ENCODE measurements at regions not wholly inside any gene's neighbourhood (a gene's known extent, or its start where the extent isn't known, plus 50 kb on each side); places are given as distances from the start of the nearest gene placed in this dataset.

DNA sequence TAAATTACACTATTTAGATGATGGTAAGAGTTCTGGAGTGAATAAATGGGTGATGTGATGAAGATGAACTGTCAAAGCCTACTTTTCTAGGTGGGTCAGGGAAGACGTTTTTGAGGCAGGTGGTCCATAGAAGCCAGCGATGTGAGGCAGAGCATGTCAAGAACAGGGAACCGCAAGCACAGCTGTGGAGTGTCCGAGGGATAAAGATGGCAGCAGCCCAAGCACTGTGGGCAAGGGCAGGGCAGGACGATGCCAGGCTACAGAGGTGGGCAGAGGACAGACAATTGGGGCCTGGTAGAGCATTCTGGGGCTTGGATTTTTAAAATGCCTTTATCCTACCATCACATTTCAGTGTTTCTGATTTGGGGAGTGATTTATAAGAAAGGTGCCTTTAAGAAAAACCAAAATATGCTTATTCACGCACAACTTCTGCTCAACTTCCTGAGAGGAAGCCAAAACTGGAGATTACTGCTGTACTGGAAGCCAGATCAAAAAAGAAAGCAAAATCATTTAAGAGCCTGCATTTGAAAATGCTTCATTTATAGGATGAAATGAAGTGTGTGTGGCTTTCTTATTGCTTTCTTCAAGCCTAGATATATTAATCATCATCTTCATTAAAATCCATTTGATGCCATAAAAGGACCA lies 119.0 kb upstream of the WDR17 start:
- no peak overlapping the region for H3K4me3 ChIP-seq (ENCODE audit: low read length in 2 of 2)
- no peak overlapping the region for H3K9ac ChIP-seq (ENCODE audit: low read depth in 1 of 2, low read length in 2 of 2)
- no peaks in the 10 kb centered on the region for H3K4me1 ChIP-seq (ENCODE audit: control insufficient read depth in 2 of 2, insufficient read depth in 2 of 2, low read length in 2 of 2)
- no peak overlapping the region for H3K27ac ChIP-seq (ENCODE audit: low read depth in 2 of 2, low read length in 2 of 2)
- no peaks in the 10 kb centered on the region for H3K9me3 ChIP-seq (ENCODE audit: control insufficient read depth in 2 of 2, low read length in 2 of 2)
- H3K27me3 ChIP-seq (ENCODE audit: control insufficient read depth in 2 of 2, insufficient read depth in 2 of 2, low read length in 2 of 2), result no peaks in the 10 kb centered on the region
- H3K36me3 ChIP-seq (ENCODE audit: control insufficient read depth in 2 of 2, insufficient read depth in 2 of 2, low read length in 2 of 2), result no peaks in the 10 kb centered on the region

DNA sequence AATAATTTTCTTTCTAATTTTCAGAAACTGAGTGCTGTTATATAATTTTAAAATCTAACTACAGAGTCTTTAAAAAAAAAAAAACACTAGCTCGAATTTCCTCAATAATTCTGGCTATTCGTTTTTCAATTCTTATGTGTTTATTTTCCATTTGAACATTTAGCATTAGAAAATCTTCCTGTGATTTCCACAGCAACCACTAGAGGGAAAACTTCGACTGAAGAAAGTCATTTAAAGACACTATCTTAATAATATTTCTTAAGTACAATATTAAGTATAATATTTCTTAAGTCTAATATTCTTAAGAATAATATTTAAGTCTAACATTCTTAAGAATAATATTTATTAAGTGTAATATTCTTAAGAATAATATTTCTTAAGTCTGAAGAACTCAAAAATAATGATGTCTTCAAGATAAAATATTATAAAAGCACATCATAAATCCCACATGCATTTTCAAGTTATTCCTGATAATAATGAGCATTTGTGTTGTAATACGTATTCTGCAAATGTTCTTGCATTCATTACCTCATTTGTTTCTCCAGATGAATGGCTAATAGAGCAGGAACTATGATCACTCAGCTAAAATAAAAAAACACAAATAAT lies 118.4 kb upstream of the WDR17 start:
- H3K36me3 ChIP-seq (ENCODE audit: control insufficient read depth in 2 of 2, insufficient read depth in 2 of 2, low read length in 2 of 2), result no peaks in the 10 kb centered on the region
- no peaks in the 10 kb centered on the region for H3K4me1 ChIP-seq (ENCODE audit: control insufficient read depth in 2 of 2, insufficient read depth in 2 of 2, low read length in 2 of 2)
- no peak overlapping the region for H3K9ac ChIP-seq (ENCODE audit: low read depth in 1 of 2, low read length in 2 of 2)
- no peaks in the 10 kb centered on the region for H3K27me3 ChIP-seq (ENCODE audit: control insufficient read depth in 2 of 2, insufficient read depth in 2 of 2, low read length in 2 of 2)
- H3K4me3 ChIP-seq (ENCODE audit: low read length in 2 of 2), result no peak overlapping the region
- no peak overlapping the region for H3K27ac ChIP-seq (ENCODE audit: low read depth in 2 of 2, low read length in 2 of 2)
- H3K9me3 ChIP-seq (ENCODE audit: control insufficient read depth in 2 of 2, low read length in 2 of 2), result no peaks in the 10 kb centered on the region

DNA sequence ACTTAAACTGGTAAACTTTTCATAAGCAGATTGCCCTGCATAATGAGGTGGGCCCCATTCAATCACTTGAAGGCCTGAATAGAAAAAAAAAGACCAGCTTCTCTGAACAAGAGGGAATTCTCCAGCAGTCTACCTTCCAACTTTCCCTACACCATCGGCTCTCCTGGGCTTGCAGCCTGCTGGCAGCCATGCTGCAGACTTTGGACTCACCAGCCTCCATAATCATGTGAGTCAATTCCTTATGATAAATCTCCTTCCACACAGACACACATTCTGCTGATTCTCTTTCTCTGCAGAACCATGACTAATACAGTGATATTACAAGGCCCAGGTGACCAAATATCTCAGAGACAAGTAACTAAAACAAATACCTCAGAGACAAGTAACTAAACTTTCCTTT lies 113.8 kb upstream of the WDR17 start:
- no peaks in the 10 kb centered on the region for H3K27me3 ChIP-seq (ENCODE audit: control insufficient read depth in 2 of 2, insufficient read depth in 2 of 2, low read length in 2 of 2)
- no peaks in the 10 kb centered on the region for H3K36me3 ChIP-seq (ENCODE audit: control insufficient read depth in 2 of 2, insufficient read depth in 2 of 2, low read length in 2 of 2)
- H3K4me3 ChIP-seq (ENCODE audit: low read length in 2 of 2), result no peak overlapping the region
- no peaks in the 10 kb centered on the region for H3K4me1 ChIP-seq (ENCODE audit: control insufficient read depth in 2 of 2, insufficient read depth in 2 of 2, low read length in 2 of 2)
- H3K27ac ChIP-seq (ENCODE audit: low read depth in 2 of 2, low read length in 2 of 2), result no peak overlapping the region
- H3K9ac ChIP-seq (ENCODE audit: low read depth in 1 of 2, low read length in 2 of 2), result no peak overlapping the region
- no peaks in the 10 kb centered on the region for H3K9me3 ChIP-seq (ENCODE audit: control insufficient read depth in 2 of 2, low read length in 2 of 2)

DNA sequence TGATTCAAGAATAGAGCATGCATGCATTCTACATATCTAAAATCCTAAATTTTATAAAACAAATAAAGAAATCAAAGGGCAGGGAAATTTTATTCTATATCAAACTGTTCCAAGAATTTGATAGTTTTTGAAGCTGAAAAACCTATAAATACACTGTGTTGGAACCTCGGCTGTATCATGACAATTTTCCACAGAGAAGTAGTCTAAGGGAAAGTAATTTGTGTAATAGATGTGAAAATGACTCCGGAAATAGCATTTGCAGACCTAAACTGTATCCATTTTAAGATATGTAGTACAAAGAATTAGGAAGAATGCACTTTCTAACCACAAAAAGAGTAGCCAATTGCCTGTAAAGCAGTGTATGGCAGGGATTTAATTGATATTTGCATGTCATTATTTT lies 112.5 kb upstream of the WDR17 start:
- Histone ChIP-seq H3K4me1 (ENCODE audit: control insufficient read depth in 2 of 2, insufficient read depth in 2 of 2, low read length in 2 of 2) (no peaks in the 10 kb centered on the region), H3K27ac (ENCODE audit: low read depth in 2 of 2, low read length in 2 of 2) (no peak overlapping the region), H3K4me3 (ENCODE audit: low read length in 2 of 2) (no peak overlapping the region), H3K27me3 (ENCODE audit: control insufficient read depth in 2 of 2, insufficient read depth in 2 of 2, low read length in 2 of 2) (no peaks in the 10 kb centered on the region), H3K9ac (ENCODE audit: low read depth in 1 of 2, low read length in 2 of 2) (no peak overlapping the region), H3K36me3 (ENCODE audit: control insufficient read depth in 2 of 2, insufficient read depth in 2 of 2, low read length in 2 of 2) (no peaks in the 10 kb centered on the region), H3K9me3 (ENCODE audit: control insufficient read depth in 2 of 2, low read length in 2 of 2) (no peaks in the 10 kb centered on the region)

DNA sequence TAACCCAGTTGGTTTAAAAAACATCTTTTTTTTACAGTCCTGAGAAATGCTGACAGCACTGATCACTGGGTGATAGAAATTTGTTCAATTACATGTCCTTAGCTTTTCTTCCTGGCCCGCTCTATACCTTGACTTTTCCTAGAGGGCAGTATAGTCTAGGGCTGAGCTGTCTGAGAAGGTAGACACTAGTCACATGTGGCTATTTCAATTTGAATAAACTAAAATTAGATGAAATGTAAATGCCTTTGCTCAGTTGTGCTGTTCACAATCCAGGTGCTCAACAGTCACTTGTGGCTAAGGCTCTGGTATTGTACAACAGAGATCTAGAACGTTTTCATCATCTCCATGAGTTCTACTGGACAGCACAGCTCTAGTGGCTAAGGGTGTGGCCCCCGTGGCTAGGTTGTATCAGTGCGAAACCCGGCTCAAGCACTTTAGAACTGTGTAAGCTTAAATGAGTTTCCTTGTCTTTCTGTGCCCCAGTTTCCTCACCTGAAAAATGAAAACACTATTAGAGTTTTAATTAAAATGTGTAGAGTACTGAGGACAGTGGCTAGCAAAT lies 111.6 kb upstream of the WDR17 start:
- H3K4me3 ChIP-seq (ENCODE audit: low read length in 2 of 2), result no peak overlapping the region
- no peaks in the 10 kb centered on the region for H3K9me3 ChIP-seq (ENCODE audit: control insufficient read depth in 2 of 2, low read length in 2 of 2)

GRCh38 chr4:175954685-175955084 lies 111.0 kb upstream of the WDR17 start:
- no peaks in the 10 kb centered on the region for H3K4me1 ChIP-seq (ENCODE audit: control insufficient read depth in 2 of 2, insufficient read depth in 2 of 2, low read length in 2 of 2)
- H3K4me3 ChIP-seq (ENCODE audit: low read length in 2 of 2), result no peak overlapping the region
- no peak overlapping the region for H3K27ac ChIP-seq (ENCODE audit: low read depth in 2 of 2, low read length in 2 of 2)
- H3K27me3 ChIP-seq (ENCODE audit: control insufficient read depth in 2 of 2, insufficient read depth in 2 of 2, low read length in 2 of 2), result no peaks in the 10 kb centered on the region
- no peaks in the 10 kb centered on the region for H3K36me3 ChIP-seq (ENCODE audit: control insufficient read depth in 2 of 2, insufficient read depth in 2 of 2, low read length in 2 of 2)
- no peak overlapping the region for H3K9ac ChIP-seq (ENCODE audit: low read depth in 1 of 2, low read length in 2 of 2)
- H3K9me3 ChIP-seq (ENCODE audit: control insufficient read depth in 2 of 2, low read length in 2 of 2), result no peaks in the 10 kb centered on the region

More for the DNA sequence above, 111.6 kb upstream of the WDR17 start:
- Histone ChIP-seq H3K36me3 (ENCODE audit: control insufficient read depth in 2 of 2, insufficient read depth in 2 of 2, low read length in 2 of 2) (no peaks in the 10 kb centered on the region), H3K27me3 (ENCODE audit: control insufficient read depth in 2 of 2, insufficient read depth in 2 of 2, low read length in 2 of 2) (no peaks in the 10 kb centered on the region), H3K4me1 (ENCODE audit: control insufficient read depth in 2 of 2, insufficient read depth in 2 of 2, low read length in 2 of 2) (no peaks in the 10 kb centered on the region), H3K9ac (ENCODE audit: low read depth in 1 of 2, low read length in 2 of 2) (no peak overlapping the region), H3K27ac (ENCODE audit: low read depth in 2 of 2, low read length in 2 of 2) (no peak overlapping the region)

DNA sequence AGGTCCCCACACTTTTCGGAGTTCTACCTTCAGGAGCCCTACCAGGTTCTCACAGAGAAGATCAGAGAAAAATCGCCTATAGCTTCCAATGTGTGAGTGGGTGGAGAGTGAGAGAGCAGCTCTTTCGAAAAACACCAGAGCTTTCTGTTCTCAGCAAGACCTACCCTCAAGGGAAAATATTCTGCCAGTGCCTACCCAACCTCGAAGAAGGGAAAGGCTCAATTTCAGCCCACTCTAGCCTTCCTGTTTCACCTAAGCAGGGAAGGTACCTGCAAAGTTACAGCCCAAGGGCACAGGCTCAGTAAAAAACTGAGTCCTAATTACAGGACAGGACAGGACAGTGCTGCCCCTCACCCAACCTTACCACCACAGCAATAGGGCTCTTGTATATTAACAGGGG lies 104.0 kb upstream of the WDR17 start:
- Histone ChIP-seq H3K4me3 (ENCODE audit: low read length in 2 of 2) (no peak overlapping the region), H3K27me3 (ENCODE audit: control insufficient read depth in 2 of 2, insufficient read depth in 2 of 2, low read length in 2 of 2) (no peaks in the 10 kb centered on the region), H3K9ac (ENCODE audit: low read depth in 1 of 2, low read length in 2 of 2) (no peak overlapping the region), H3K27ac (ENCODE audit: low read depth in 2 of 2, low read length in 2 of 2) (no peak overlapping the region), H3K9me3 (ENCODE audit: control insufficient read depth in 2 of 2, low read length in 2 of 2) (no peaks in the 10 kb centered on the region), H3K4me1 (ENCODE audit: control insufficient read depth in 2 of 2, insufficient read depth in 2 of 2, low read length in 2 of 2) (no peaks in the 10 kb centered on the region), H3K36me3 (ENCODE audit: control insufficient read depth in 2 of 2, insufficient read depth in 2 of 2, low read length in 2 of 2) (no peaks in the 10 kb centered on the region)

- no peaks in the 10 kb centered on the region for H3K27me3 ChIP-seq (ENCODE audit: control insufficient read depth in 2 of 2, insufficient read depth in 2 of 2, low read length in 2 of 2)
- H3K9ac ChIP-seq (ENCODE audit: low read depth in 1 of 2, low read length in 2 of 2), result no peak overlapping the region
- H3K36me3 ChIP-seq (ENCODE audit: control insufficient read depth in 2 of 2, insufficient read depth in 2 of 2, low read length in 2 of 2), result no peaks in the 10 kb centered on the region
- no peaks in the 10 kb centered on the region for H3K9me3 ChIP-seq (ENCODE audit: control insufficient read depth in 2 of 2, low read length in 2 of 2)
- no peaks in the 10 kb centered on the region for H3K4me1 ChIP-seq (ENCODE audit: control insufficient read depth in 2 of 2, insufficient read depth in 2 of 2, low read length in 2 of 2)
- H3K27ac ChIP-seq (ENCODE audit: low read depth in 2 of 2, low read length in 2 of 2), result no peak overlapping the region
- no peak overlapping the region for H3K4me3 ChIP-seq (ENCODE audit: low read length in 2 of 2)
Measured at GRCh38 chr4:175970072-175970471, 95.6 kb upstream of the WDR17 start.

DNA sequence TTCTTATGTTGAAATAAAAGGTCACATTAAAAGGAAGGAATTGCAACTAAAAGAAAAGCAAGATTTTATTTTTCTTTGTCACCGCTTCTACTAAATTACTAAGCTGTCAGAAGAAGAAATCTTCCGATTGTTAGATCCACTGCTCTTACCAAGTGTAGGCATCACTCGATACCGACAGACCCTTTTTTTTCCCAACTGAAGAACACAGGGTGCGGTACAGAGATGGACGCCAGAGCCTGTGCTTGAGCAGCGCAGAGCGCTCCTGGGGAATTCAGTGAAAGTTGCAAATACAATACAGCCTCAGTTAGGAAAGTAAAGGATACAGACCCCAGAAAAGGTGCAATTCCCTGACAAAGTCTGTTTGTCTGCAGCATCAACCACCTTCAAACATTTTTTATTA lies 94.9 kb upstream of the WDR17 start:
- no peaks in the 10 kb centered on the region for H3K4me1 ChIP-seq (ENCODE audit: control insufficient read depth in 2 of 2, insufficient read depth in 2 of 2, low read length in 2 of 2)

DNA sequence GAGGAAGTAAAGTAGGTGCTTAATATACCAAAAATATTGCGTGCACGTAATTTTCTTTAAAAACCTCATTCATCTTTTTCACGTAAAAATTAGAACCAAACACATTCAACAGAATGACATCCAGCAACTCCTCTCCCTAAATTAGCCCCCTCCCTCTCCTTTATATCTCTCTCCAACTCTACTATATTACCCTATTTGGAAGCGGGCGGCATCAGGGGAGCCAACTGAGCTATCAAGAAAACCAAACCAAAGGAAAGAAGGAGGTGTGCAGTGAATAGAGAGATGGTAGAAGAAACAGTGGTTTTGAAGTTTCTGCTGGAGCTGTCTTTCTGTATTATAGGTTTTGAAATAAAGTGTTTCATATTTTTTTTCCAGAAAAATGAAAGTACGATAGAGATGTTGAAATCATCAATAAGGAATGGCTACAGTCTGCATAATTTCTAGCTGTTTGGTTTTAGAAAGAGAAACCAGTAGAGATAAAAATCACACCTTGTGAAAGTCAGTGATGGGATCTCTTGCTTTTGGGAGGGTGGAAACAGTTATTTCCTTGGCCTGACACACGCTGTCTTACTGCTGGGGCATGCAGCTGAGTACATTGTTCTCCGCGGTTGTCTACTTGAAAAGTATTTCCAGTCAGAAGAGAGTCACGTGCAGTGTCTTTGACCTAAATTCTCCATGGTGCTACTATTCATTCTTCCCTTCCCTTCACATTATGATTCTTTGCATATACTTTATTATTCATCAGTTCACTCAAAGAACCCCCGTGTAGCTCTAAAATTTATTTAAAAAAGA lies 94.1 kb upstream of the WDR17 start:
- Histone ChIP-seq H3K27ac (ENCODE audit: low read depth in 2 of 2, low read length in 2 of 2) (no peak overlapping the region), H3K9ac (ENCODE audit: low read depth in 1 of 2, low read length in 2 of 2) (no peak overlapping the region), H3K4me3 (ENCODE audit: low read length in 2 of 2) (no peak overlapping the region), H3K36me3 (ENCODE audit: control insufficient read depth in 2 of 2, insufficient read depth in 2 of 2, low read length in 2 of 2) (no peaks in the 10 kb centered on the region), H3K27me3 (ENCODE audit: control insufficient read depth in 2 of 2, insufficient read depth in 2 of 2, low read length in 2 of 2) (no peaks in the 10 kb centered on the region), H3K4me1 (ENCODE audit: control insufficient read depth in 2 of 2, insufficient read depth in 2 of 2, low read length in 2 of 2) (no peaks in the 10 kb centered on the region), H3K9me3 (ENCODE audit: control insufficient read depth in 2 of 2, low read length in 2 of 2) (no peaks in the 10 kb centered on the region)

More for the DNA sequence above, 94.9 kb upstream of the WDR17 start:
- Histone ChIP-seq H3K27me3 (ENCODE audit: control insufficient read depth in 2 of 2, insufficient read depth in 2 of 2, low read length in 2 of 2) (no peaks in the 10 kb centered on the region), H3K36me3 (ENCODE audit: control insufficient read depth in 2 of 2, insufficient read depth in 2 of 2, low read length in 2 of 2) (no peaks in the 10 kb centered on the region), H3K27ac (ENCODE audit: low read depth in 2 of 2, low read length in 2 of 2) (no peak overlapping the region), H3K9me3 (ENCODE audit: control insufficient read depth in 2 of 2, low read length in 2 of 2) (no peaks in the 10 kb centered on the region), H3K4me3 (ENCODE audit: low read length in 2 of 2) (no peak overlapping the region), H3K9ac (ENCODE audit: low read depth in 1 of 2, low read length in 2 of 2) (no peak overlapping the region)
